OCI-M1 (cell line): ENCODE measurements at regions not wholly inside any gene's neighbourhood (a gene's known extent, or its start where the extent isn't known, plus 50 kb on each side); places are given as distances from the start of the nearest gene placed in this dataset.

Experiments
- DNase-seq: peaks from one replicate; lab custom pipeline; 2025; lab: John Stamatoyannopoulos, UW

GRCh38 chr6:154885214-154885613 lies 109.9 kb upstream of the TIAM2 start:
- peak; percentile 50 for DNase-seq

GRCh38 chr6:154886016-154886415 lies 109.1 kb upstream of the TIAM2 start:
- no peak for DNase-seq

- no peak for DNase-seq
Observed at GRCh38 chr6:154886471-154886870, 108.6 kb upstream of the TIAM2 start.

GRCh38 chr6:154887051-154887450 lies 108.1 kb upstream of the TIAM2 start:
- DNase-seq: no peak

GRCh38 chr6:154888421-154889295 lies 106.5 kb upstream of the TIAM2 start:
- no peak for DNase-seq

GRCh38 chr6:154890874-154891273 lies 104.2 kb upstream of the TIAM2 start:
- no peak for DNase-seq

GRCh38 chr6:154891901-154892300 lies 103.2 kb upstream of the TIAM2 start:
- DNase-seq: no peak

- DNase-seq: no peak
Observed at GRCh38 chr6:154893917-154894316, 101.2 kb upstream of the TIAM2 start.

GRCh38 chr6:154894902-154895301 lies 100.2 kb upstream of the TIAM2 start:
- no peak for DNase-seq

GRCh38 chr6:154895841-154896240 lies 99.3 kb upstream of the TIAM2 start:
- DNase-seq: no peak

GRCh38 chr6:154898821-154899220 lies 96.3 kb upstream of the TIAM2 start:
- no peak for DNase-seq

- DNase-seq: no peak
Observed at GRCh38 chr6:154899824-154900463, 95.2 kb upstream of the TIAM2 start.

- no peak for DNase-seq
Observed at GRCh38 chr6:154901876-154902552, 93.1 kb upstream of the TIAM2 start.

- no peak for DNase-seq
Observed at GRCh38 chr6:154907291-154907690, 87.8 kb upstream of the TIAM2 start.

- DNase-seq: no peak
Observed at GRCh38 chr6:154908723-154909122, 86.4 kb upstream of the TIAM2 start.

- no peak for DNase-seq
Observed at GRCh38 chr6:154909311-154909710, 85.8 kb upstream of the TIAM2 start.

GRCh38 chr6:154909821-154910220 lies 85.3 kb upstream of the TIAM2 start:
- DNase-seq: no peak

GRCh38 chr6:154914288-154914687 lies 80.8 kb upstream of the TIAM2 start:
- DNase-seq: no peak

GRCh38 chr6:154916857-154917256 lies 78.3 kb upstream of the TIAM2 start:
- DNase-seq: peak; percentile 9

GRCh38 chr6:154917941-154918340 lies 77.2 kb upstream of the TIAM2 start:
- no peak for DNase-seq

GRCh38 chr6:154919806-154920205 lies 75.3 kb upstream of the TIAM2 start:
- DNase-seq: no peak

GRCh38 chr6:154920495-154921200 lies 74.5 kb upstream of the TIAM2 start:
- no peak for DNase-seq
